Thyroid gland (tissue), 4 donors: ENCODE measurements at regions not wholly inside any gene's neighbourhood (a gene's known extent, or its start where the extent isn't known, plus 50 kb on each side); places are given as distances from the start of the nearest gene placed in this dataset.

ENCODE experiments used
- POLR2A ChIP-seq, 2 donors: fragments of 450-650 bp; IDR thresholded peaks; one replicate each; pipeline ENCODE4 v1.6.1; 2017; ENCODE audit warnings: antibody characterized with exemption in 2 of 2, mild to moderate bottlenecking in 2 of 2, moderate library complexity in 1 of 2
- TF ChIP-seq, protein P1 (sequence below), 6 experiments: fragments of 200-600 bp in 3 of 6; fragments of 450-650 bp in 3 of 6; sonication (generic) in 3 of 6; IDR thresholded peaks; one replicate each; pipeline ENCODE4 v1.5.1; 2016 to 2019; ENCODE audit warnings: antibody characterized with exemption in 6 of 6, mild to moderate bottlenecking in 2 of 6, inconsistent platforms in 1 of 6, moderate library complexity in 1 of 6

- TF ChIP-seq, protein P1, sequence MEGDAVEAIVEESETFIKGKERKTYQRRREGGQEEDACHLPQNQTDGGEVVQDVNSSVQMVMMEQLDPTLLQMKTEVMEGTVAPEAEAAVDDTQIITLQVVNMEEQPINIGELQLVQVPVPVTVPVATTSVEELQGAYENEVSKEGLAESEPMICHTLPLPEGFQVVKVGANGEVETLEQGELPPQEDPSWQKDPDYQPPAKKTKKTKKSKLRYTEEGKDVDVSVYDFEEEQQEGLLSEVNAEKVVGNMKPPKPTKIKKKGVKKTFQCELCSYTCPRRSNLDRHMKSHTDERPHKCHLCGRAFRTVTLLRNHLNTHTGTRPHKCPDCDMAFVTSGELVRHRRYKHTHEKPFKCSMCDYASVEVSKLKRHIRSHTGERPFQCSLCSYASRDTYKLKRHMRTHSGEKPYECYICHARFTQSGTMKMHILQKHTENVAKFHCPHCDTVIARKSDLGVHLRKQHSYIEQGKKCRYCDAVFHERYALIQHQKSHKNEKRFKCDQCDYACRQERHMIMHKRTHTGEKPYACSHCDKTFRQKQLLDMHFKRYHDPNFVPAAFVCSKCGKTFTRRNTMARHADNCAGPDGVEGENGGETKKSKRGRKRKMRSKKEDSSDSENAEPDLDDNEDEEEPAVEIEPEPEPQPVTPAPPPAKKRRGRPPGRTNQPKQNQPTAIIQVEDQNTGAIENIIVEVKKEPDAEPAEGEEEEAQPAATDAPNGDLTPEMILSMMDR (IDR thresholded peaks at IDR 0.05) = no peak
- TF ChIP-seq POLR2A (IDR thresholded peaks at IDR 0.05) = no peak
These were observed 153.2 kb downstream of the LYPLAL1 start for GRCh38 chr1:219326843-219327242.
